PC-9 (cell line): ENCODE measurements at regions not wholly inside any gene's neighbourhood (a gene's known extent, or its start where the extent isn't known, plus 50 kb on each side); places are given as distances from the start of the nearest gene placed in this dataset.

Experiments
- BruUV-seq: library from RNA; stranded (reverse); fragments of 400-500 nt; replicated peaks from 2 replicates; lab custom pipeline; 2021; lab: Mats Ljungman, UMichigan
- CTCF ChIA-PET: fragments of 300-600 bp; sonication (Branson Sonifier 250); formaldehyde crosslinking; loops from one replicate; lab custom pipeline; 2022; ENCODE audit warnings: antibody characterized with exemption; lab: Charles Lee
- POLR2A ChIA-PET: fragments of 300-600 bp; sonication (Branson Sonifier 250); formaldehyde crosslinking; loops from one replicate; lab custom pipeline; 2022; ENCODE audit warnings: antibody characterized with exemption; ENCODE audit not compliant: unreplicated experiment; lab: Charles Lee
- DNase-seq, 2 experiments: peaks; one replicate each; pipeline versions ENCODE4 v3.0.0 to v3.0.0-alpha.2; 2015 to 2022; ENCODE audit warnings: mixed read lengths in 1 of 2
- H2AFZ ChIP-seq: fragments of 200-600 bp; sonication (generic); 2 replicates; pipeline ENCODE4 v1.8.1; 2017; ENCODE audit warnings: antibody characterized with exemption
- H3F3A ChIP-seq: fragments of 200-600 bp; sonication (generic); 2 replicates; pipeline ENCODE4 v1.8.1; 2017; ENCODE audit warnings: antibody characterized with exemption, mild to moderate bottlenecking, low read depth; ENCODE audit not compliant: insufficient read depth
- H3K27ac ChIP-seq: fragments of 200-600 bp; sonication (generic); 2 replicates; pipeline ENCODE4 v1.6.1; 2016; ENCODE audit warnings: mixed run types
- H3K27me3 ChIP-seq: fragments of 200-600 bp; sonication (generic); 2 replicates; pipeline ENCODE4 v1.6.1; 2016; ENCODE audit warnings: low read depth, mixed run types; ENCODE audit not compliant: insufficient read depth
- H3K36me3 ChIP-seq: fragments of 200-600 bp; sonication (generic); 2 replicates; pipeline ENCODE4 v1.6.1; 2016; ENCODE audit warnings: low read depth, mixed run types
- H3K4me1 ChIP-seq: fragments of 200-600 bp; sonication (generic); replicated peaks from 2 replicates; pipeline ENCODE4 v1.6.1; 2016; ENCODE audit warnings: mixed run types; ENCODE audit not compliant: insufficient read depth
- H3K4me2 ChIP-seq: fragments of 200-600 bp; sonication (generic); 2 replicates; pipeline ENCODE4 v1.6.1; 2017; ENCODE audit warnings: mixed run types
- H3K4me3 ChIP-seq: fragments of 200-600 bp; sonication (generic); 2 replicates; pipeline ENCODE4 v1.6.1; 2016; ENCODE audit warnings: mixed run types
- H3K79me2 ChIP-seq: fragments of 200-600 bp; sonication (generic); 2 replicates; pipeline ENCODE4 v1.6.1; 2017; ENCODE audit warnings: low read depth, mixed run types
- H3K9me2 ChIP-seq: fragments of 200-600 bp; sonication (generic); 2 replicates; pipeline ENCODE4 v1.8.1; 2017; ENCODE audit warnings: mild to moderate bottlenecking; ENCODE audit not compliant: insufficient read depth
- H3K9me3 ChIP-seq: fragments of 200-600 bp; sonication (generic); 2 replicates; pipeline ENCODE4 v1.8.1; 2016; ENCODE audit warnings: low read depth; ENCODE audit not compliant: insufficient read depth
- H4K20me1 ChIP-seq: fragments of 200-600 bp; sonication (generic); 2 replicates; pipeline ENCODE4 v1.8.1; 2017; ENCODE audit not compliant: insufficient read depth
- EZH2 ChIP-seq: fragments of 200-600 bp; sonication (generic); IDR thresholded peaks from 2 replicates; pipeline ENCODE4 v1.8.0; 2017; ENCODE audit warnings: antibody characterized with exemption, low read depth
- intact Hi-C: fragments of 100-400 bp; cut with micrococcal nuclease; formaldehyde crosslinking; loops from one replicate; pipeline ENCODE4 v1.10.0; 2022; ENCODE audit not compliant: unreplicated experiment
- TF ChIP-seq, protein P1 (sequence below): fragments of 200-600 bp; sonication (generic); conservative IDR thresholded peaks from 2 replicates; pipeline ENCODE4 v1.6.1; 2017; ENCODE audit warnings: mixed run types, antibody characterized with exemption, mild to moderate bottlenecking, moderate library complexity

DNA sequence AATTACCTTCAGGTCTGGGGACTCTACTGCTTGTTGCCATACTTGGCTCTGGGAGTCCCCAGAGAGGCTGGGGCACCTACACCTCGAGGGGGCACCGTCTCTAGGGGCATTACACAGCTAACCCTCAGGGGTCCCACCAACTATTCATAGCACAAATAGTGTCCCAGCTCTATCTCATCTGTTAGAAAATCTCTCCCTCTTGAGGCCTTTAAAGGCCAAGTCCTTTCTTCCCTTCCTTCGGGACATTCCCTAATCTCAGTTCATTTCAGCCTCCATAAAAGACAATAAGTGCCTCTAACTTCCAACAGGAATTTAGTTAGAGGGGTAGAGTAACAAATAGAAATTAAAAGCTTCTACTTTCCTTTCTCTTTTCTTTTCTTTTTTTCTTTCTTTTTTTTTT is 55.8 kb upstream of the SORBS2 start:
- CTCF ChIA-PET = no interaction called here

DNA sequence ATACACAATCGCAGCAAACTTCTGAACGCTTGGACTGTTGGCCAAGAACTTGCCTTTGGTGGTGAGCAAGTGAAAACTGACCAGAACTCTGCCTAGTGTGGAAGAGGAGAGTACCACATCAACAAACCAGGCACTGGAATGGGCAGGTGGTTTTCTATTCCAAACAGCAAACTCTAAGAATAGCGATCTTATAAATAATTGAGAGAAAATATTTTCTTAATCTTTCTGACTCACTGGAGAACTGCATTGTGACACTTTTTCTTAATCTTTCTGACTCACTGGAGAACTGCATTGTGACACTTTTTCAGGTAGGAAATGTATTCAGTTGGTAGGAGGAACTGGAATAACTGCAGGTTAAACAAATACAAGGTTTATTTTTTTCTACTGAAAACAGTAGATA is 57.0 kb upstream of the SORBS2 start:
- intact Hi-C loops = no loop called here
- Histone ChIP-seq H3K4me1 (peaks cover 34% of the 10 kb centered on the region), H3K79me2 (no peaks in the 10 kb centered on the region), H2AFZ (peak overlapping the region; percentile 58; the same call in 1 of the 2 replicates), H3K27ac (peak overlapping the region; percentile 79), H3K27me3 (no peaks in the 10 kb centered on the region), H3K9me2 (no peaks in the 10 kb centered on the region), H4K20me1 (no peaks in the 10 kb centered on the region), H3K4me2 (peak overlapping the region; percentile 38), H3K9me3 (no peaks in the 10 kb centered on the region), H3K4me3 (no peak overlapping the region), H3K36me3 (no peaks in the 10 kb centered on the region), H3F3A (peaks cover 20% of the 10 kb centered on the region)
- ChIA-PET POLR2A (no interaction called here), CTCF (no interaction called here)
- no peak for TF ChIP-seq EZH2
- TF ChIP-seq, protein P1, sequence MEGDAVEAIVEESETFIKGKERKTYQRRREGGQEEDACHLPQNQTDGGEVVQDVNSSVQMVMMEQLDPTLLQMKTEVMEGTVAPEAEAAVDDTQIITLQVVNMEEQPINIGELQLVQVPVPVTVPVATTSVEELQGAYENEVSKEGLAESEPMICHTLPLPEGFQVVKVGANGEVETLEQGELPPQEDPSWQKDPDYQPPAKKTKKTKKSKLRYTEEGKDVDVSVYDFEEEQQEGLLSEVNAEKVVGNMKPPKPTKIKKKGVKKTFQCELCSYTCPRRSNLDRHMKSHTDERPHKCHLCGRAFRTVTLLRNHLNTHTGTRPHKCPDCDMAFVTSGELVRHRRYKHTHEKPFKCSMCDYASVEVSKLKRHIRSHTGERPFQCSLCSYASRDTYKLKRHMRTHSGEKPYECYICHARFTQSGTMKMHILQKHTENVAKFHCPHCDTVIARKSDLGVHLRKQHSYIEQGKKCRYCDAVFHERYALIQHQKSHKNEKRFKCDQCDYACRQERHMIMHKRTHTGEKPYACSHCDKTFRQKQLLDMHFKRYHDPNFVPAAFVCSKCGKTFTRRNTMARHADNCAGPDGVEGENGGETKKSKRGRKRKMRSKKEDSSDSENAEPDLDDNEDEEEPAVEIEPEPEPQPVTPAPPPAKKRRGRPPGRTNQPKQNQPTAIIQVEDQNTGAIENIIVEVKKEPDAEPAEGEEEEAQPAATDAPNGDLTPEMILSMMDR = no peak
- peak in 1 of 2 experiments; percentile 76 for DNase-seq
- no TSS peak for BruUV-seq

More for the DNA sequence above, 55.8 kb upstream of the SORBS2 start:
- Histone ChIP-seq H3K4me2 (no peak overlapping the region), H3K27ac (no peak overlapping the region), H3K4me3 (no peak overlapping the region), H3K9me3 (no peaks in the 10 kb centered on the region), H3K79me2 (no peaks in the 10 kb centered on the region), H4K20me1 (no peaks in the 10 kb centered on the region; the same call in 1 of the 2 replicates), H3F3A (peaks cover 20% of the 10 kb centered on the region), H3K9me2 (no peaks in the 10 kb centered on the region), H3K27me3 (no peaks in the 10 kb centered on the region), H3K4me1 (peaks cover 34% of the 10 kb centered on the region), H2AFZ (no peak overlapping the region), H3K36me3 (no peaks in the 10 kb centered on the region)
- BruUV-seq = no TSS peak
- DNase-seq = no peak
- POLR2A ChIA-PET = no interaction called here
- intact Hi-C loops = no loop called here
- TF ChIP-seq EZH2 = no peak
- TF ChIP-seq, protein P1 = no peak

DNA sequence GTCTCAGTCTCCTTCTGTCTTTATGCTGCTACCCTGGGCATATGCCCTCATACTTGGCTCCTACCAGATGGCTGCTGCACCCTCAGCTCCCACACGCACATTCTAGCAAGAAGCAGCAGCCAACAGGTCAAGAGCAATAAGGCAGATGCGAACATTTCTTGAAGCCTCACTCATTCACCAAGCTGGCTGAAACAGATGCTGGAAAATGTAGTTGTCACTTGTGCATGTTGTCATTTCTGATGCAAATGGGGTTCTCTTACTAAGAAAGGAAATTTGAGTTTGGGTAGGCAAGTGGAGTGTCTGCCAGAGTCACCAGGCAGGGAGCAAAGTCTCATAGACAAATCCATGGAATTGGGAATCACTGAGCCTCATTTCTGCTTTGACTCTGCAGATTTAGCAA is 57.4 kb upstream of the SORBS2 start:
- Histone ChIP-seq H3K4me3 (no peak overlapping the region), H3K36me3 (no peaks in the 10 kb centered on the region), H3K4me2 (peak overlapping the region; percentile 38), H3K4me1 (peaks cover 34% of the 10 kb centered on the region), H3K27me3 (no peaks in the 10 kb centered on the region), H3K27ac (peak overlapping the region; percentile 79), H3K9me2 (no peaks in the 10 kb centered on the region), H2AFZ (no peak overlapping the region), H4K20me1 (no peaks in the 10 kb centered on the region), H3F3A (peaks cover 20% of the 10 kb centered on the region), H3K79me2 (no peaks in the 10 kb centered on the region), H3K9me3 (no peaks in the 10 kb centered on the region)
- CTCF ChIA-PET = no interaction called here
- no TSS peak for BruUV-seq
- intact Hi-C loops = no loop called here
- peak in 1 of 2 experiments; percentile 7 for DNase-seq
- TF ChIP-seq, protein P1 = no peak
- no peak for TF ChIP-seq EZH2
- POLR2A ChIA-PET = no interaction called here
